NCI-H2227 treated with DMSO at 0.1 percent for 48 hours (cell line): ENCODE measurements at regions not wholly inside any gene's neighbourhood (a gene's known extent, or its start where the extent isn't known, plus 50 kb on each side); places are given as distances from the start of the nearest gene placed in this dataset.

Source experiments
- DNase-seq: peaks from one replicate; lab custom pipeline; 2025; lab: John Stamatoyannopoulos, UW

DNA sequence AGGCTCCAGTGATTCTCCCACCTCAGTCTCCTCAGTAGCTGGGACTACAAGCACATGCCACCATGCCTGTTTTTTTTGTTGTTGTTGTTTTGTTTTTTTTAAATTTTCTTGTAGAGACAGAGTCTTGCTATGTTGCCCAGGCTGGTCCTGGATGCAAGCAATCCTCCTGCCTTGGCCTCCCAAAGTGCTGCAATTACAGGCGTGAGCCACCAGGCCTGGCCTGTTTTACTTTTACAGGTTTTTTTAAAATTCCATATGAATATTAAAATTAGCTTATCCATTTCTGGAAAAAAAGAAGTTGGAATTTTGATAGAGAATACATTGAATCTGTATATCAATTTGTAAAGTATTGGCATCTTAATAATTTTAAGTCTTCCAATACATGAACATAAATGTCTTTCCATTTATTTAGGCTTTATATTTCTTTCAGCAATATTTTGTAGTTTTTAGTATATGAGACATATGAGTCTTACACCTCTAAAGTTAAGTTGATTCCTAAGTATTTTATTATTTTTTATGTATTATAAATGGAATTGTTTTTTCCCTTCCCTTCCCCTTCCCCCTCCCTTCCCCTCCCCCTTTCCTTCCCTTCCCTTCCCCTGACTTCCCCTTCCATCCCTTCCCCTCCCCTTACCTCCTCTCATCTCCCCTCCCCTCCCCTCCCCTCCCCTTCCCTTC, 323.5 kb upstream of the SALL1 start:
- DNase-seq: no peak

DNA sequence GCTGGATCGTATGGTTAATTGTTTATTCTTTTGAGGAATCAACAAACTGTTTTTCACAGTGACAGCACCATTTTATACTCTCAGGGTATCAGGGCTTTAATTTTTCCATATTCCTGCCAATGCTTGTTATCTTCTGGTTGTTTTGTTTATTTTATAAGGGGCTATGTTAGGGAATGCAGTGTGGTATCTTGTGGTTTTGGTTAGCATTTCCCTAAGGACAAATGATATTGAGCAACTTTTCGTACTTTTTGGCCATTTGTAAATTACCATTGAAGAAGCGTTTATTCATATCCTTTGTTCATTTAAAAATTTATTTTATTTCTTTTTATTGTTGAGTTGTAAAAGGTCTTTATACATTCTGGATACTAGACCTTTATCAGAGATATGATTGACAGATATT, 322.0 kb upstream of the SALL1 start:
- DNase-seq: no peak

DNA sequence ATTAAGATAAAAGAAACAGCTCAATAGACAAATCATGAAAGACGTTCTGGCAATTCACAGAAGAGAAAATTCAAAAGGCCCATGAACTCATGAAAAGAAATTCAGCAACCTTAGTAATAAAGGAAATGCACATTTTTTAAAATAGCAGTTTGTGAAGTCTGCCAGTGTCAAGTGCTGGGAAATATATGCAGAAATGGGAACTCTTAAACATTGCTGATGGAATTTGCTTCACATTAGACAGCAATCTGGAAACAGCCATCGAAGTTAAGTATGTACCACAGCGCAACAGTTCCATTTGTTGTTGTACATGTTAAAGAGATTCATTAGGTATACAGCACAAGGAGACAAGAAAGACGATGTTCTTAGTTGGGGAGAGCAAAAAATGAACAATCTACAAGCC, 319.4 kb upstream of the SALL1 start:
- DNase-seq: no peak

DNA sequence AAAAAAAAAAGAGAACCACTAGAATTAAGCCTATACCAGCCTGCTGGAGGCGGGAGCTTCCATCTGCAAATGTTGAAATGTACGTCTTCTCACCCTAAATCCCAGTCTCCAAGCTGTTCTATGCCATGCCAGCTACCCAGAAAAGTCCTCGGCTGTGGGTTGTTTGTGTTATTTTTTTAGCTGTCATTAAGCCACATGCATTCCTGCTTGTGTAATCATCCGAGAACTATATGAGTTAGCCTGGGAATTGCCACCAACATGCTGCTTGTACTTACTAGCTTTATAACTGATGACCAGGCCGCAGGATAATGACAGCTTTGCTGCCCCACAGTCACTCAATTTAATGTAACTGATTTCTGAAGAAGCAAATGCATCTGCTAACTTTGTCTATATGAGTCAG, 313.9 kb upstream of the SALL1 start:
- DNase-seq: peak; percentile 66

DNA sequence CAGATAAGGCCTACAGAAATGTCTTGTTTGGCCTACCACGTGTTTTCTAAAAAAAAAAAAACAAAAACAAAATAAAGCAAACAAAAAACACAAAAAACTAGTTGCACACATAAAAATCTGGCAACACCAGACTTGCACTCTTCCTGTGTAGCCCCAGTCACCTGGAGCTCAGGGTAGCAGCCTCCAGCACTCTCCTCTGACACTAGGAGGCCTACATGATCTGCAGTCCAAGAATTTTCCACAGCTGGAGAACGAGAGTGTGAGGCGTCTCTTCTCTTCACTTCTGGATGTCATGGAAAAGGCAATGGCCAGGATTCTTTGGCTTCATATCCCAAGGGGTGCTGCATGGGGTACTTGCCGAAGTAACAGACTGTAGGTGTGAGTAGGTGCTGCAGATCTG, 310.2 kb upstream of the SALL1 start:
- DNase-seq: no peak

DNA sequence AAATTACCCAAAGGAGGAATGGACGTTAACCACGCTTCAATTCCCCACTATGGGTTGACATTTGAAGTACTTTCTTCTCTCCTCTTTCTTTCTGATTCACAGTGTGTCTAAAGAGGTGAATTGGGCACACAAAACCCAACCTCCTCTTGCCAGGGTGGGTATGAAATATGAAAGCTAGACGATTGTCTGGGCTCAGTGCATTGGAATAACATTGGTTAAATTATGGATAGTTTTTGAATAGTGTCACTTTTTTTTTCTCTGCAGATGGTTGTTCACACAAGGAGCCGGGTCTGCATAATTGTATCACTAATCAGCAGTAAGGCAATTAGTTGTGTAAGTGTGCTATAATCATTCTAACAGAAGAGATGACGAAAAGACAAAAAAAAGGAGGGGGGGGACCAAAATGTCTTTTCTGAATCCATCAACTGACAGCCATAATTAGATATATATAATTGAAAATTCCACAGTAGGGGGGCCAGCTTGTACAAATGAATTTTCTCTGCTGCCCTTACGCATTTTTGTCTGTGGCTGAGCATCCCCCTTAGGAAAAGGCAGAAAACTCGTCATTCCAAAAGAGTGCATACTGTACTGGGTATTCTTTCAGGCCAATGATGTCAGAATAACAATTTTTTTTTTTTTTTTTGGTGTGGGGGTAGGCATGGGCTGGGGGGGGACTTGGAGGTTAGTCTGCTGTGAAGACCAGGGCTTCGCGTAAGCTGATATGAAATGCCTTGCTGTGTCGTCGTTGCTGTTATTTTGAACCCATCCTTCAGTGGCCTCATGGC, 307.5 kb upstream of the SALL1 start:
- no peak for DNase-seq

DNA sequence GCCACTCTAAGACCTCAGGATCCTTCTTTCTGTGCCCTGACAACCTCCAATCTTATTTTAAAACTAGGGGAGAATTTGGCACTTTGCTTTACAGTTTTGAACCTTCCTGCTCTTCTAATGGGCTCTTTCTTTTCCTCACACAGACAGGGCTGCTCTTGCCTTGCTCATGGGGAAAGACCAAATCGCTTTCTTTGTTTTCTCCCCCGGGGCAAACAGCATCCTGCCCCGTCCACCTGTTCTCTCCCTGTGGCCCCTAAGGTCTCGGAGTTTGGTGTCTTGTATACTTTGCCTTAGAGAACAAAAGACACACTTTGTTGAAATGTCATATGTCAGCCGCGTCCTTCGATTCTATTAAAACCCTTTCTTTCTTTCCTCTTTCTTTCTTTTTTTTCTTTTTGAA, 306.7 kb upstream of the SALL1 start:
- no peak for DNase-seq

DNA sequence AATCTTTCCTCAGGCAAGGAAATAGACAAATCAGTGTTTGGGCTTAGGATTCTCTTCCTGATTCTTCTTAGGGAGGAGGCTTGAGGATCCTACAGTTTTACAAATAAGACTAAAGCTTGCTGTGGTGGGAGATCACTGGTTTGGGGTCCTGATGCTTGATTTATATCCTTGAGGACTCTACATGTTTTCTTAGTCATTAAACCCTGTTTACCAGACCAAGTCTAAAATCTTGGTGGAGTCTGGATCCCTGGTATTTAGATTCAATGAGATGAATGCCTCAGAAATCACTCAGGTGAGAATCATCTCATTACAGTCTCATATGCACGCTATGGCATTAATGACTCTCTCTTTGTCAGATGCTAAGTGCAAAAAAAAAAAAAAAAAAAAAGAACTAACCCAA, 304.3 kb upstream of the SALL1 start:
- DNase-seq: no peak

DNA sequence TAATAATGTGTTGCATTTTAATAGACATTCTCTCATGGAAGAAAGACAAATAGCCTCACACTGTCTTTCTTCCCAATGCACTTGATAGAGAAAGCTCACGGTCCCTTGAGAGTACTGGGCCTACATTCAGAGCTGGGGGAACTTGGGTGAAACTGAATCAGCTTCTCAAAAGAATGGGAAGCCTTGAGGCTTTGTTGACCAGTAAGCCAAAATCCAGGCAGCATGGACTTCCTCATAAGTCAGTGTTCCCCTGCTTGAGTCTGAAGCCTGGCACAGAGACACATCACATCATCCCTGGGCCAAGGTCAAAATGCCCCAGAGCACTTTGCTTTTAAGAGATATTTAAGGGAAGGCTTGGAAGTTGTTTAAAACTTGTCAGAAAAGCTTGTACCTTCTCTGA, 302.2 kb upstream of the SALL1 start:
- no peak for DNase-seq

DNA sequence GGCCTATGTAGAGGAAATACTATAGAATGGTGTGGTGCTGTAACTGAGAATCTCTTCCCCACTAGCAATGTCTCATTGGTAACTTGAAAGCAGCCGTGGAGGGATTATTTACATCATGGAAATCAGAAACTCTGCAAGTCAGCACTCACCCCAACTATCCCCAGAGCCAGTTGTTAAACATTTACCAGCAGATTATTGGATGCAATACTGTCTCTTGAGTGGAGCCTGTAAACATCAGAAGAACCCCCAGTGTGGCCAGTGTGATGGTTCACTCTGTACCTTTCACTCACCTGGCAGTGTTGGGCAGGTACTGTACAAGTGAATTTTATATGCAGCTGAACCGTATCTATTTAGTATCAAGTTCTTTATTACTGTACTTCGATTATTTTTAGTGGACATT, 299.8 kb upstream of the SALL1 start:
- no peak for DNase-seq

DNA sequence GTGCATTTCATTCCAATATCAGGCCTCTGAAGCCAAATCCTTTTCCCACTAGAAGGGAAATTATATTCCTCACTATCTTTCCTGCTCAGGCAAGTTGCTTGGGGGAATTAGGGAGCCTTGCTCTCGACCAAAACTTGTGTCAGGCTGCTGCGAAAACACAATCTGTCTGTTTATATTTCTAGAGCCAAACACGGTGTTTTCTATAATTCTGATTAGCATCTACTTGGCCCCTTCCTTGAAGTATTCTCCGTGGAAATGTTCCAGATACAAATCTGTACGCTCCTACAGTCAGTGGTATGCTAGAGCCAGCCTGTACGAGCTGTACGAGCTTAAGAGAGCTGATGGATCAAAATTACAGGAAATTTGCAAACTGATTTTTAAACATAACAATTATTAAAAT, 299.3 kb upstream of the SALL1 start:
- DNase-seq: no peak

DNA sequence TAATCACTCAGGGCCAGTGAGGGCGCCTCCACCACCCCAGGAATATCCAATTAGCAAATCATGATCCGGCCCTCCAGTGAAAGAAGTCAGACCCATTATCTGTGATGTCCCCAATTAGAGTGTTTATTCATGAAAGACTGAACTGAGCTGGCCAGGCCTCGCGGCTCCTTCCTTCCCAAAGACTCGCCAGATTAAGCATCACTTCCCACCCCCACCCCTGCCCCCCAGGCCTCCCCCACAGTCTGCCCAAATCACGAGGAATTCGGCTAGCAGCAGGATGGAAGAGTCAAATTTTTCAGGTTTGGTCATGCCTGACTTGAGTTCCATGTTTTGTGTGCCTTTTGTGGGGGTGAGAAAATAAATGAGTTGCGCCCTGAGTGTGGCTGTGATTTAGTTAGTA, 298.4 kb upstream of the SALL1 start:
- no peak for DNase-seq

DNA sequence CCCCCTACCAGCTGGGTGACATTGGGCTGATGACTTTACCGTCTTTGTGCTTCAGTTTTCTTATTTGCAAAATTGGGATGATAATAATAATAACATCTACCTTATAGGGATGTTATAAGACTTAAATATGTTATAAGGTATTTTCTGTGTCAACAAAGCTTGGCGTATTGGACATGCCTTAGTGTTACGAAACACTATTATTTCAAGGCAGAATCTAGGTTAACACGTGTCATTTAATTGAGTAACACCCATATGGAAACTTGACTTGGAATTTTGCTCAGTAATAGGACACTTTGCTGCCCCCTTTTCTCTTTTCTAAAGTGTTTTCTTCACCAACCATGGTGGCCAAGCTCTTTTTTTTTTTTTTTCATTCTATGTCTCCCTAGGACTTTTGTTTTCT, 294.2 kb upstream of the SALL1 start:
- no peak for DNase-seq

DNA sequence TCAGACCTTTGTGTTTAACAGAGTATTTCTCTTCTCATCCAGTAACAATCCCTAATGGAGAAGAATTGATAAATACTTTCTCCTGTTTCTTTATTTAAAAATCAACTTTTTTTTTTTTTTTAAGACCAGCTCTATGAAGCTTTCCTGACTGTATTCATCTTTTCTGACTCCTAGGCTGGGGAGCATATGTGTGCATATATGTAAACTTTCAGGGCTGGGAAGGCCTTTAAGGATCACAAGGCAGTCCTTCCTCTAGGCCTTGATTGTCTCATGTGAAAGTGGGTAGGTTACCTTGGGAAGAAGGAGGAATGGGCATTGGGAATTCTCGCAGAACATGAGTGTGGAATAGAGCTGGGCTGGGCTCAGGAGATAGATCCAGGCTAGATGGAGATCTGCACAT, 292.9 kb upstream of the SALL1 start:
- DNase-seq: no peak

DNA sequence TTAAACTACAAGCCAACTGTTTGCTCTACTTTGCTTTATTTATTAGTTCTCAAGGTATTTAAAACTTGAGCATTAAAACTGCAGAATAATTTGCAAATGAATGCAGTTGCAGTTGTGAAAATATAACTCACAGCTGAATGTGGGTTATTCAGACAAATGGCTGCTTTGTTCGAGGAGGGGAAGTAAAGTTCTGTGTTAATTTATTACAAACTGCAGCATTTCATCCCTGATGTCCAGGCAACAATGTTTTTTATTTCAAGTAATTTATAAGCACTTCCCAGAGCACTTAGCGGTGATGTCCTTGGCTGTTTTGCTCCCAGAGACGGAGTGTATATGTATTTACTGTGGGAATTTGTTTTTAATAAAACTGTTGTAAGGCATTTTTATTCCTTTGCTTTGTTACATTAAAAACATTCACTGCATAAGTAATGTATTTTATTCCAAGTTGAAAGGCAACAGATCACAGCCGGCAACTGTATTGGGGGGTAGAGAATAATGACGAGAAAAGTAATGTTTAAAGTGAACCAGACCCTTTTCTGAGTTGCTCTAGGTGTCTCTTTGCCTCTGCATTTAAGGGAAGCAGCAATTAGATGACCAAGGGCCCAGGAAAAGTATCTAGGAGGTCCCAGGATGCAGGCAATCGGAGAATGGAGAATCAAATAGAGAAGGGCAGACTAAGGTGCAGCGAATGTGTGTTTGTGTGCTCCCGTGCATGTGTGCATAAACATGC, 291.2 kb upstream of the SALL1 start:
- DNase-seq: no peak

DNA sequence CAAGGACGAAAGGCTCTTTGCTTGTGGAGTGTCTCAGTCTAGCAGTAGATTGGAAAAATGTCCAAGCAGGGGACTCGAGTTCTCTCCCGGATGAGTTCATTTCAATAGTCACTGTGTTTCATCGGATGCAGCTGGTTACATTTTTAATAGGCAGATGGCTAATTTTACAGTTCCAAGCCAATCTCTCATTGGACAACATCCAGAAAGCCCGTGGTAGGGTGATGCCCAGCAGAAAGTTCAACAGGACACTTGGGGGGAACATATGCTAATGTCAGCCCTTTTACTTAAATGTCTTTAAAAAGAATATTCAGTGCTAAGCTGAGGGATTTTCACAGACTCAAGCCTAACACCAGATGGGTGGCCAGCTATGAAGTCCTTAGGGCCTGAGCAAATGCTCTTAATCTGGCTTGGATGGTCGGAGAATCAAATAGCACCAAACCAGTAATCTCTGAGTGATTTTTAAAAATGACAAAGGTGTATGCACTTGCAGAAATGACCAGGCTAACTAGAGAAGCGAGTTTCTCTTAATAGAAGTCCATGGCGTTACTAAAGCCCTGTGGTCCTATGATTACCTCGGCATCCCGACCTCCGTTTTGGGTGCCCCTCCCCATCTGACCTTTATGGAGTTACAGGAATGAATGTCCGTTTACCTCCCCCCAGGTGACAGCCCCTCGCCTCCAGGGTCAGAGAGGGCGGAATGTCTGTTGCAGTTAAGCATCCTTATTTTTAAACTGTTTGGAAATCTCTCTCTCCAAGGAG, 289.2 kb upstream of the SALL1 start:
- DNase-seq: no peak

DNA sequence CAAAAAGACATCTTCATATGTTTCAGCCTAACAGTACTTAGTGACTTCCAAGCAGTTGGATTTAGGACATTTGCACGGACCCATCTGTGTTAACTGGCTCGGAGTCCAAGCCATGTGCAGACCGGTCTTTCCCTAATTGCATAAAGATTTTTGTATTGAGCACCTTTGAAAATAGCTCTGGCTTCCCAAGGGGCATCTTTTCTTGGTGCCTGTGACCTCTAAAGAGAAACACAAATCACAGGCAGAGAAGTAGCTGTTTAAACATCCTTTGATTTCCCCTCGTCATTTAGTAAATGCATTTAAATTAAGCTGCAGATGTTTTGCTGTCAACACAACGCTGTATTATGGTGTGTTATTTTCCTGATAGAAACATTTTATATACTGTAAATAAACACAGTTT, 288.2 kb upstream of the SALL1 start:
- DNase-seq: no peak

DNA sequence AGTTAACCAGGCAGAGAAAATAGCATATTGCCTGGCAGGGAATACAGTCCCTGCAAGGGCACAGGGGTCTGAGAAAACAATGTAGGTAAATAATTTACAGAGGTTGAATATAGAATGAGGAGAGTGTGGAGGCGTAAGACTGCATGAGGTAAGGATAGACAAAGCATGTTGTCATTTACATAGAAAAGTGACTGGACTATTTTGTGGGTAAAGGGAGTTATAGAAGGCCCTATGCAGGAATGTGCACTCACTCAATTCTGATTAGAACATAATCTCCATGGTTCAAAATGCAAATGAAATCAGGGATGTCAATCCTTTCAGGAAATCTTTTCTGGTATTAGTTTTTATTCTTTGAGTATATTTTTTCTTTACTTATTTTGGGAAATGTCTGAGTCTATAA, 285.7 kb upstream of the SALL1 start:
- no peak for DNase-seq

DNA sequence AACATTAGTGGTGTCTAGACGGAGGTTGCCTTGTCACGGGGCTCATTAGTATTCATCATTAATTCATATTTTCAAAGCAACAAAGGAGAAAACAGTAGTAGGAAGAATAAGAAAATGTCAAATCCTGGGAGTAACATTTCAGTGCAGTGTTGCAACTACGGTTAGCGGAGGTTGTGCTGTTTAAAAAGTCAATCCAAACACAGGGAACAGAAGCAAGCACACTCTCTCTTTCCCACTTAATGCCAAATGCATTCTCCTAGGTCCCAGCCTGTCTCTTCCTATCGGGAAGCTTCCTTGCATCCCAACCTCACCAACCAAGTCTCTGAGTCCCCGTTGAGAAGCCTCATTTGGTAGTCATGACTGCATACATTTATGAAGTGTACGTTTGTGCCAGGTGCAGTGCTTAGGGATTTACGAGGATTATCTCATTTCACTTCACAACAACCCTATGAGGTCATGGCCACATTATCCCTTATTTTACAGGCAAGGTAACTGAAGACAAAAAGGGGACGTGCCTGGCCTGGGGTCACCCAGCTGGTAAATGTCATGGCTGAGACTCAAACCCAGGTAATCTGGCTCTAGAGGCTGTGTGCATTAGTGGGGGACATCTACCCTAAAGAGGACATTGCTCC, 283.6 kb upstream of the SALL1 start:
- DNase-seq: no peak

DNA sequence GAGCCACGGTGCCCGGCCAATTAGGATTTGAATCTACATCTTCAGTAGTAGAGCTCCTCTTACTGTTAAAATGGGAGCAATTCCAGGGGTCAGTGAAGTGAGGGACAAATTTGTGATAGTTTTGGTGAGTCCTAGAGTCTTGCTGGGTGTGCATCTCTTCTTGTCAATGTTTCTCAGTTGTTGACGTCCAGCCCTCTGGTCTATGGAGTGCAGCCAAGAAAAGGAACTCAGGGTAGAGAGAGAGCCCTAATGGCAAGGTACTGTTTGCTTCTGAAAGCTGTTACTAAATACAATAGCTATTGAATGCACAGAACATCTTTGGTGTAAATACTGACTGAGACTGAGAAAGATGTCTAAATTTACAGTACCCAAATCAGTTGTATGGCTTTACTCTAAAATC, 282.5 kb upstream of the SALL1 start:
- DNase-seq: no peak

DNA sequence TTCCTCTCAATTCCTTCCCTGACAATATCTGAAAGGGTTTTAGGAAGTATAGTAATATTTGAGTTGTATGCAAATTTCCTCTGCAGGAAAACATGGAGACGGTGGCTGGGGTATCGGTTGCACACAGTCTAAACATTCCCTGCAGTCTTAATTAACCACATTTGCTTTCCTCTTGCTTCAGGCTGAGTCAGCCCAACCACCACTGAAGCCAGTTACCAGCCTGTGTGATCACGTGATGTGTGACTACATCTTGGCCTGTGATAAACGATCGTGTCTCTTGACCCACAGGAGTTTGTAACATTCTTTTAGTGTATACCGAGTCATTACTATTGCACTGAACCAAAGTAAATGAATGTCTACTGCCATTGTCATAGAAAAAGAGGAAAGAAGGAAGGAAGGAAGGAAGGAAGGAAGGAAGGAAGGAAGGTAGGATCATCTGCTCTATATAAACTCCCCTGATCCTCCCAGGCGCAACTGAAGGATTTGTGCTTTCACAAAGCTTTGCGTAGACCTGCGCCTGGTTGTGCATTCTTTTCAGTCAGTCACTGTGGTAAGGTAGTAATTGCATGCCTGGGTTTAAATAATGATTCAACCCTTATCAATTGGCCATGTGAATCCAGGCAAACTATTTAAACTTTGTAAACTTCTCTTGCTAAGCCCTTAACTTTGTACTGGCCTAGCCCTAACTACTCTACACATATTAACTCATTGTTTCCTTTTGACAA, 280.6 kb upstream of the SALL1 start:
- DNase-seq: no peak
